Testis (tissue), 2 donors: ENCODE measurements at regions not wholly inside any gene's neighbourhood (a gene's known extent, or its start where the extent isn't known, plus 50 kb on each side); places are given as distances from the start of the nearest gene placed in this dataset.

Source experiments
- POLR2A ChIP-seq: fragments of 450-650 bp; IDR thresholded peaks from one replicate; pipeline ENCODE4 v1.6.1; 2017; ENCODE audit warnings: antibody characterized with exemption, mild to moderate bottlenecking, moderate library complexity
- TF ChIP-seq, protein P1 (sequence below), 3 experiments: fragments of 450-650 bp in 2 of 3; fragments of 200-600 bp in 1 of 3; sonication (generic) in 1 of 3; IDR thresholded peaks; one replicate each; pipeline ENCODE4 v1.5.1; 2016 to 2019; ENCODE audit warnings: antibody characterized with exemption in 3 of 3, mild to moderate bottlenecking in 2 of 3, moderate library complexity in 1 of 3

DNA sequence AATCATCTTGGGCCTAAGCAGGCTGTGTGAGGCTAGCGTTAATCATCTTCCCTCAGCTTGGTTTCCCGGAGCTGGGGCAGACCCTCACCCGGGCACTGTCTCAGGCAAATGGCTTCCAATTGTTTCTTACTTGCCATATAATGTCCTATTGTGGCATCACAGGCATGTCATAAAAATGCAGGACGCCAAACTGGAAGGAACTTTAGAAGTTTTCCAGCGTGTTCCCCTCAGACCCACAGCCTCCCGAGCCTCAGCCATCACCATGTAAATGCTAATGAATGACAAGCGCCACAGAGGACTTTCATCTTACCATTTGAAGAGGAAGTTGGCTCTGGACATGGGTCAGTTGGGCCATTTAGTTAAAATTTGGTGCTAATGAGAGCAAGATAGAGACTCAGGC, 143.0 kb upstream of the IRX1 start:
- TF ChIP-seq, protein P1, sequence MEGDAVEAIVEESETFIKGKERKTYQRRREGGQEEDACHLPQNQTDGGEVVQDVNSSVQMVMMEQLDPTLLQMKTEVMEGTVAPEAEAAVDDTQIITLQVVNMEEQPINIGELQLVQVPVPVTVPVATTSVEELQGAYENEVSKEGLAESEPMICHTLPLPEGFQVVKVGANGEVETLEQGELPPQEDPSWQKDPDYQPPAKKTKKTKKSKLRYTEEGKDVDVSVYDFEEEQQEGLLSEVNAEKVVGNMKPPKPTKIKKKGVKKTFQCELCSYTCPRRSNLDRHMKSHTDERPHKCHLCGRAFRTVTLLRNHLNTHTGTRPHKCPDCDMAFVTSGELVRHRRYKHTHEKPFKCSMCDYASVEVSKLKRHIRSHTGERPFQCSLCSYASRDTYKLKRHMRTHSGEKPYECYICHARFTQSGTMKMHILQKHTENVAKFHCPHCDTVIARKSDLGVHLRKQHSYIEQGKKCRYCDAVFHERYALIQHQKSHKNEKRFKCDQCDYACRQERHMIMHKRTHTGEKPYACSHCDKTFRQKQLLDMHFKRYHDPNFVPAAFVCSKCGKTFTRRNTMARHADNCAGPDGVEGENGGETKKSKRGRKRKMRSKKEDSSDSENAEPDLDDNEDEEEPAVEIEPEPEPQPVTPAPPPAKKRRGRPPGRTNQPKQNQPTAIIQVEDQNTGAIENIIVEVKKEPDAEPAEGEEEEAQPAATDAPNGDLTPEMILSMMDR (IDR thresholded peaks at IDR 0.05), result no peak
- TF ChIP-seq POLR2A, result no peak
